ENCODE measurements at regions not wholly inside any gene's neighbourhood (a gene's known extent, or its start where the extent isn't known, plus 50 kb on each side); places are given as distances from the start of the nearest gene placed in this dataset.
A peak's percentile ranks its signal among the peaks of the same experiment; 100 is the strongest.
"Not testable (repeated sequence)": the region's sequence is repeated elsewhere in the genome, so short reads cannot be mapped to it uniquely, and the experiment has no call there.

DNA sequence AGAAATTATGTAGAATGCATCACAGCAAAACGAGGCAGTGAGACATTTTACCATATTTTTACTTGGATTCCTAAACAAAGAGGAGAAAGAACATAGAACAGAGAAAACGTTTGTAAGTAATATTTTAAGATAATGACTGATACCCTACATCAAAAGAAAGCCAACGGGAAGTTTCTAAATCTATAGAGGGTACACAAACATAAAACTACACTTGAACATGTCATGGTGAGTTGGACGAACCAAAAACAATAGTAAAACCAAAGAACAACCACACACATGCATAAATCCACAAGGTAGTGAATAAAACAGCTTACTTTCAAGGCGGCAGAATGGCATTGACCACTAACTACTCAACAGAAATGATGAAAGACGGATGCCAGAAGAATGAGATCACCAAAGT is 209.7 kb upstream of the NOTCH2NLA start:
- not testable (repeated sequence) for DNase-seq (ENCODE audit: low read depth in 1 of 2, low spot score in 1 of 2); H3K27ac ChIP-seq; H3K36me3 ChIP-seq; H3K9me3 ChIP-seq (ENCODE audit: low read depth); H3K4me1 ChIP-seq (ENCODE audit: low read depth); H3K27me3 ChIP-seq; H3K4me3 ChIP-seq

DNA sequence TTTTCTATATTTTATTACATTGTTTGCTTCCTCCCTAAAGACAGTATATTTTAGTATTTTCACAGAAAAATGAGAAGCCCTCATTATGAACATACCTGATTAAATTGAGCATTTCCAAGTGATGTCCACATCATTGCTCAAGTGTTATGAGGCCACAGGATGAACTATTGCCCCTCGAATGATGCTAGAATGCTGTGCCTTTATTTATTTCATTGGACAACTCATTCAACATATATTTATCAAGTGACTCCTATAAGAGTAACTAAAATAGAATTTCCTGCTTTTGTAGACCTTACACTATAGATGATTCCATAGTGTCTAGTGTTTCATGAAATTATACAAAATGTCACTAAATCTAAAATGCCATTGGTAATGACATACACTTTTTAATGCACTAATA is 187.8 kb upstream of the NOTCH2NLA start:
- not testable (repeated sequence) for H3K27ac ChIP-seq; H3K4me3 ChIP-seq; H3K36me3 ChIP-seq; H3K27me3 ChIP-seq; H3K9me3 ChIP-seq (ENCODE audit: low read depth); DNase-seq (ENCODE audit: low read depth in 1 of 2, low spot score in 1 of 2); H3K4me1 ChIP-seq (ENCODE audit: low read depth)

DNA sequence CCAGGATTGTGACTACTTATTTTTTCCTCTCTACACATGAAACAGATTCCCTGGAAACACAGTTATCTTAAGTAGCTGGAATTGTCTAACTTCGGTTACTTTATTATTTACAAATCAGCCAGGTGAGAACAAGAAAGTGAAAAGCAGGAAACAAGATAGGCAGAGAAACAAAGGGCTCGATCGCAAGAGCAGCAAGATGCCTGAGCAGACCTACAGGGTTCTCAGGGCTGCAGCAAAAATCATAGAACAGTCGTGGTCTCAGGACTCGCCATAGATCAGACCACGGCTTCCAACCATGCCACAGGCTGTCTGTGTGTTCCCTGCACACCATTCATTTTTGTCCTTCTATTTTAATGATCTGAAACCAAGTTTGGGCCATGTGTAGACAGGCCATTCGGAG is 186.2 kb upstream of the NOTCH2NLA start:
- H3K9me3 ChIP-seq (ENCODE audit: low read depth); H3K27ac ChIP-seq; H3K27me3 ChIP-seq; DNase-seq (ENCODE audit: low read depth in 1 of 2, low spot score in 1 of 2); H3K4me3 ChIP-seq; H3K4me1 ChIP-seq (ENCODE audit: low read depth); H3K36me3 ChIP-seq: not testable (repeated sequence)

DNA sequence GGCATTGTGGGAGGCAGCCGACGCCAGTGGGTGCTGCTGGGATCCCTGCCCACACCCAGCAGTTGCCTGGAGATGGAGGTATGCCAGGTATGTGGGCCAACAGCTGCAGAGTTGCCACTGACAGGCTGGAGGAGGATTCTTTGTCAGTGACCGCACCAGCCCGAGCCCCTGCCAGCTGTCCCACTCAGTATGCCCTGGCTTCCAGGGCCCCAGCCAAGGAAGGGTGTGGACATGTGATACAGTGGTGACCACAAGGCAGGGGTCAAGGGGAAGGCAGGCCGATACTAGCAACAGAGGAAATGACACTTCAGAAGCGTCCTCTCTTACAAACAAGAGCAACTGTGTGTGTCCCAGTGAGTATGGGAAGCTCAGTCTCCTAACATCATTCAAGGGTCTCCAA is 185.1 kb upstream of the NOTCH2NLA start:
- not testable (repeated sequence) for H3K4me3 ChIP-seq; H3K9me3 ChIP-seq (ENCODE audit: low read depth); H3K27ac ChIP-seq; H3K4me1 ChIP-seq (ENCODE audit: low read depth); H3K27me3 ChIP-seq; H3K36me3 ChIP-seq
- DNase-seq (ENCODE audit: low read depth in 1 of 2, low spot score in 1 of 2) = peak in 1 of 2 donors; percentile 47

DNA sequence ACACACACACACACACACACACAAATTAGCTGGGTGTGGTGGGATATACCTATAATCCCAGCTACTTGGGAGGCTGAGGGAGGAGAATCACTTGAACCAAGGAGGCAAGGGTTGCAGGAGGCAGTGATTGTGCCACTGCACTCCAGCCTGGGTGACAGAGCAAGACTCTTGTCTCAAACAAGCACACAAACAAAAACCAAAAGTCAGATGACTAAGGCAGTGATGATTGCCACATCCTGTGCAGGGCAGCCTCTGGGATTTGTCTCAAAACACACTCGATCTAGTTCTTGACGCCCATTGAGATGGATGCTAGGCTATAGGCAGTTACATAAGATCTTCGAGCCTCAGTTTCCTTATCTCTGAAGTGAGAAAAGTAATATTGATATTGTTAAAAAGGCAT is 183.1 kb upstream of the NOTCH2NLA start:
- not testable (repeated sequence) for H3K4me1 ChIP-seq (ENCODE audit: low read depth); H3K9me3 ChIP-seq (ENCODE audit: low read depth)

DNA sequence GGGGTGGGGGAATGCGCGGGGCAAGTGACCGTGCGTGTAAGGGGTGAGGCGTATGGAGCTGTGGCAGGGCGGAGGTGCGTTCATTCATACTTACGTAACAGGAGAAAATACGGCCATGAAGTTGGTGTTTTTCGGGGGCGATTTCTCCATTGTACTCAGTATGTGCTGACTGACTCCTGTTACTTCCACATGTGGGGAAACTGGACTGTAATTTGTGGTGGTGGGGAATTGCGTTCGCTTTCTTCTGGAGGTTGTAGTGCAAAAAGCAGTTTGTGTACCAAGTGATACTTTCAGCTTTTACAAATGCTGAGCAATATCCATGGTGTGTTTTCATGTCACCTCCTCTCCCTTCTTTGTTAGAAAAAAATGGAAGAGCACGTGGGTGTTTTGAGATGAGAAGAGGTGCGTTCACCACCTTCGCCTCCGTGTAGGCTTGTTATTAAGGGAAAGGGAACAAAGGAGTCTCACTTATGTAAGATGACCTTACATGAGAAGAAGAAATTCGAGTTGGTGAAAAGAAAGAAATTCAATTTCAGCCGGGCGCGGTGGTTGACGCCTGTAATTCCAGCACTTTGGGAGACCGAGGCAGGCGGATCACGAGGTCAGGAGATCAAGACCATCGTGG is 181.1 kb upstream of the NOTCH2NLA start:
- peak overlapping the region; percentile 78 for H3K27ac ChIP-seq
- H3K9me3 ChIP-seq (ENCODE audit: low read depth); H3K4me3 ChIP-seq; H3K4me1 ChIP-seq (ENCODE audit: low read depth); H3K27me3 ChIP-seq; H3K36me3 ChIP-seq: not testable (repeated sequence)
- DNase-seq (ENCODE audit: low read depth in 1 of 2, low spot score in 1 of 2) = peak; percentile 60 to 86

More for the DNA sequence above, 183.1 kb upstream of the NOTCH2NLA start:
- H3K27me3 ChIP-seq; DNase-seq (ENCODE audit: low read depth in 1 of 2, low spot score in 1 of 2); H3K4me3 ChIP-seq; H3K27ac ChIP-seq; H3K36me3 ChIP-seq: not testable (repeated sequence)

DNA sequence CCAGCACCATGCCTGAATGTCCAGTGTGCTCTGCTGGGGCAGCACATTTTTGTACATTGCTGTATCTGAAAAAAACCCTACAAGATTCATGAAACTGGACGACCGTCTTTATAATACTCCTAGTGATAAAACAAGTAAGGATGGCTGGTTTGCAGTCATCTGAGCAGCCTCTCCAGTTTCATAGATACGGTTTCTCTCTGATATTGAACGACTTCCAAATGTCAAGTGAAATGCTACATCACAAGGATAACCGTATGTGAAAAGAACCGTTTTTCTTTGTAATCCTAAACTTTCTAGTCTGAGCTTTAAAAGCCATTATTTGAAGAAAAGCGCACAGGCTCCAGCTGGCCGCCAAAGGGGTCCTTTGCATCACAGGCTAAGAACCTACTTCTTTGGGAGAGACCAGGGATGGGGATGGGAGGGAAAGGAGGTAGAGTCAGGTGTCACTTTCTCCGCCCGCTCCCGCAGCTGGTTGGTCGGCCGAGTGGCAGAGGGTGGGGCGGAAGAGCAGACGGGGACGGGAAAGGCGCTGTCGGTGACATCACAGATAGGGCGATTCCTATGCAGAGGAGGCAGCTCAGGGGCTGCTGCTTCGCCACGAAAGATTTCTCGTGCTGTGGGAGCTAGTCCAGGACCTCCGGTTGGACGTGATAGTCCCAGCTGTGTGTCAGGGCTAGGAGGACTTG is 180.4 kb upstream of the NOTCH2NLA start:
- DNase-seq (ENCODE audit: low read depth in 1 of 2, low spot score in 1 of 2) = peak; percentile 21 to 66

DNA sequence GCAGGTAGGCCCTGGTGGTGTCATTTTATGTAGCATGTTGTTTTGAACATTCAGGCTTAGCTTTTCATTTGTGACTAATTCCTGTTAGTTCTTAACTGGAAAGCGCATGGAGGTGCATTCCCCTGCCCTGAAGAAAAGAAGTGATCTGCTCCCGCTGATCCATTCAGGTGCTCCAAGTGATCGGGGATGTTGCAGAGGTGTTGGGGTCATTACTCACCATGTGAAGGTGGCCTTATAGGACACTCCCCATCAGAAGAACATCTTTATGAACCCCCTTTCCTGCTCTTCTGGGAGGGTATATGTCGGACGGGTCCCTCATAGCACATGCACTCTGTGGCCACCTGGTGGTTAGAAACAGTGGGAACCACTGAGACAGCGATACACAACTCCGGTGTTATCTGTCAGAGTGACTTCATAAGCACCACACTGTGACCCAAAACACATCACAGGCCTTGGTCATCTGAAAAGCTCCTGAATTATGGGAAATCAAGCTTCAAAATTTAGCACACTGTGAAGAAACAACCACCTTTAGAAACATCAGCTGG is 172.5 kb upstream of the NOTCH2NLA start:
- not testable (repeated sequence) for H3K9me3 ChIP-seq (ENCODE audit: low read depth); H3K4me1 ChIP-seq (ENCODE audit: low read depth); H3K27me3 ChIP-seq; H3K4me3 ChIP-seq; H3K27ac ChIP-seq; H3K36me3 ChIP-seq
- TF ChIP-seq, protein P1, sequence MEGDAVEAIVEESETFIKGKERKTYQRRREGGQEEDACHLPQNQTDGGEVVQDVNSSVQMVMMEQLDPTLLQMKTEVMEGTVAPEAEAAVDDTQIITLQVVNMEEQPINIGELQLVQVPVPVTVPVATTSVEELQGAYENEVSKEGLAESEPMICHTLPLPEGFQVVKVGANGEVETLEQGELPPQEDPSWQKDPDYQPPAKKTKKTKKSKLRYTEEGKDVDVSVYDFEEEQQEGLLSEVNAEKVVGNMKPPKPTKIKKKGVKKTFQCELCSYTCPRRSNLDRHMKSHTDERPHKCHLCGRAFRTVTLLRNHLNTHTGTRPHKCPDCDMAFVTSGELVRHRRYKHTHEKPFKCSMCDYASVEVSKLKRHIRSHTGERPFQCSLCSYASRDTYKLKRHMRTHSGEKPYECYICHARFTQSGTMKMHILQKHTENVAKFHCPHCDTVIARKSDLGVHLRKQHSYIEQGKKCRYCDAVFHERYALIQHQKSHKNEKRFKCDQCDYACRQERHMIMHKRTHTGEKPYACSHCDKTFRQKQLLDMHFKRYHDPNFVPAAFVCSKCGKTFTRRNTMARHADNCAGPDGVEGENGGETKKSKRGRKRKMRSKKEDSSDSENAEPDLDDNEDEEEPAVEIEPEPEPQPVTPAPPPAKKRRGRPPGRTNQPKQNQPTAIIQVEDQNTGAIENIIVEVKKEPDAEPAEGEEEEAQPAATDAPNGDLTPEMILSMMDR (IDR thresholded peaks at IDR 0.05; ENCODE audit: low read depth, low read length) = peak; percentile 43
- DNase-seq (ENCODE audit: low read depth in 1 of 2, low spot score in 1 of 2) = peak in 1 of 2 donors; percentile 4

More for the DNA sequence above, 180.4 kb upstream of the NOTCH2NLA start:
- H3K4me1 ChIP-seq (ENCODE audit: low read depth); H3K4me3 ChIP-seq; H3K27me3 ChIP-seq; H3K9me3 ChIP-seq (ENCODE audit: low read depth); H3K36me3 ChIP-seq: not testable (repeated sequence)
- peak overlapping the region; percentile 78 for H3K27ac ChIP-seq

DNA sequence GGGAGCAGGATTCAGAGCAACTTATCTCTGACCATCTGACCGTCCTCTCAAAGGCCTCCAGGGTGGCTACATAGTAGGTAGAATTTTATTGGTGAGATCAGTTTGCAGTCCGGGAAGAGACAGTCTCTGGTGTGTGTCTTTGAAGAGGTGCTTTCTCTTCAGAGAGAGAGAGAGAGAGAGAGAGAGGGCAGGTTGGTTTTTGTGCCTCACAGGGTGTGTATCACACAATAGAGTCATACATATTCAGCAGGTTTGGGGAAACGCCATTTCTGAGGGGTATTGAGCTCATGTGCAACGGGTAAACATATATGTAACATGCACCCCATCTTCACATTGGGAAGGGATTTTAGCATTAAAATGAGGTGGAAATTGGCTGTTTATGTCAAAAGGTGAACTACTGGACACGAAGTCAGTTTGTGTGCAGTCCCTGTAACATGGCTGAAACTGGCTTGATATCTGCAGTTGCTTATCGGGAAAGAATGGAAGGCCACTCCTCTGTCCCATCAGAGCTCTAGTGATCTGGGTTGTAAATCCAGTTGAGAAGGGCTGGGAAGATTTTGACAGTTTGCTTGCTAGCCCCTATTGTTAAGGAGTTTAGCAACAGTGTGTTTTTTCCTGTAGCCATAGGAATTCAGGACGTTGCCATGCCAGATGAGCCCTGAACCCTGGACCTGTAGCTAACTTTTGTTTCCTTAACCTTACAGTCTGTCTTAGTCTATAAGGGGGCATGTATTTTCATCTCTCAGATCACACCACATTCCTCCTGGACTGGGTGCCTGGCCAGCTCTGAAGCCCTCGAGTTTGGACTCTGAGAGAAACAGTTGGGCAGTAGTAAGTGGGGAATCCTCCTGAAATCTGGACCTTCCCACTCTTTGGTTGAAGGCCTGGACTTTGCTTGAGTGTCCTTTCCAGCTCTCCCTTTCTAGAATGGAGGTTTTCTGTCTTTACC is 171.6 kb upstream of the NOTCH2NLA start:
- H3K27ac ChIP-seq; H3K36me3 ChIP-seq; H3K4me3 ChIP-seq; DNase-seq (ENCODE audit: low read depth in 1 of 2, low spot score in 1 of 2); H3K9me3 ChIP-seq (ENCODE audit: low read depth); H3K27me3 ChIP-seq; H3K4me1 ChIP-seq (ENCODE audit: low read depth): not testable (repeated sequence)

DNA sequence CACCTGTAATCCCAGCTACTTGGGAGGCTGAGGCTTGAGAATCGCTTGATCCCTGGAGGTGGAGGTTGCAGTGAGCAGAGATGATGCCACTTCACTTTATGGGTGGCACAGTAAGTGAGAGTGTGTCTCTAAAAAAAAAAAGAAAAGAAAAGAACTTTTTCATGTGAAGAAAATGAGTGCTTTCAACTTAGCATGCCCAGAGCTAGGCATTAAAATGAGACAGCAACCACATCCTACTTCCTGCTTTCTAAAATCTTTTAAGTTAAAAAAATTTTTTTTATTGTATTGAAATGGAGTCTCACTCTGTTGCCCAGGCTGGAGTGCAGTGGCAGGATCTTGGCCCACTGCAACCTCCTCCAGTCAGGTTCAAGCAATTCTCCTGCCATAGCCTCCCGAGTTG is 170.4 kb upstream of the NOTCH2NLA start:
- not testable (repeated sequence) for DNase-seq (ENCODE audit: low read depth in 1 of 2, low spot score in 1 of 2); H3K4me3 ChIP-seq; H3K27me3 ChIP-seq; H3K36me3 ChIP-seq; H3K27ac ChIP-seq; H3K4me1 ChIP-seq (ENCODE audit: low read depth); H3K9me3 ChIP-seq (ENCODE audit: low read depth)

DNA sequence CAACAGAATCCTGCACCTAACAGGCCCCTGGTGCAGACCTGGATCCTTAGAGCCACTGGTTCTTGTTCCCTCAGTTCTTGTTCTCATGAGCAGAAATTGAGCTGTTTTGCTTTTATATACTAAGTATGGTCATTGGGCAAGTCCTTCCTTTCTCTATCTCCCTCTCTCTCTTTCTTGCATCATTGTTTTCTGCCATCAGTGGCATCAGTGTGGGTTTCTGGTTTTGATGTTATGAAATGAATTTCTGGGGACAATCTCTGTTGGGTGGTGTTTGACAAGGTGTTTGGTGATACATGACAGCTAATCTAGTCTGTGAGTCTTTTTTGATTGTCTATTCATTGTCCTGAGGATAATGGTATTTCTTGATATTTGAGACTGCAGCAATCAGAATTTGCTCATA is 168.0 kb upstream of the NOTCH2NLA start:
- not testable (repeated sequence) for H3K36me3 ChIP-seq; H3K4me1 ChIP-seq (ENCODE audit: low read depth); H3K4me3 ChIP-seq; DNase-seq (ENCODE audit: low read depth in 1 of 2, low spot score in 1 of 2); H3K27ac ChIP-seq; H3K9me3 ChIP-seq (ENCODE audit: low read depth); H3K27me3 ChIP-seq

DNA sequence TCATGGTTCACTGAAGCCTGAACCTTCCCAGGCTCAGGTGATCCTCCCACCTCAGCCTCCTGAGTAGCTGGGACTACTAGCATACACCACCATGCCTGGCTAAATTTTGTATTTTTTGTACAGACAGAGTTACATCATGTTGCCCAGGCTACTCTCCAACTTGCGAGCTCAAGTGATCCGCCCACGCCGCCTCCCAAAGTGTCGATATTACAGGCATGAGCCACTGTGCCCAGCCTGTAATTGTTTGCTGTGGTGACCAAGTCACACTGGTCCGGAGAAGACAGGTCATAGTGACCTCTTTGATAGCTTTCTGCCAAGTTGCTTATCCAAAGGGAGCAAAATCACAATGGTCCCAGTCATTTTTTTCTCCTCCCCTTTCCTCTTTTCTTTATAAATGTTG is 167.4 kb upstream of the NOTCH2NLA start:
- not testable (repeated sequence) for H3K36me3 ChIP-seq; H3K4me3 ChIP-seq; H3K9me3 ChIP-seq (ENCODE audit: low read depth); H3K27ac ChIP-seq; H3K4me1 ChIP-seq (ENCODE audit: low read depth); DNase-seq (ENCODE audit: low read depth in 1 of 2, low spot score in 1 of 2); H3K27me3 ChIP-seq

DNA sequence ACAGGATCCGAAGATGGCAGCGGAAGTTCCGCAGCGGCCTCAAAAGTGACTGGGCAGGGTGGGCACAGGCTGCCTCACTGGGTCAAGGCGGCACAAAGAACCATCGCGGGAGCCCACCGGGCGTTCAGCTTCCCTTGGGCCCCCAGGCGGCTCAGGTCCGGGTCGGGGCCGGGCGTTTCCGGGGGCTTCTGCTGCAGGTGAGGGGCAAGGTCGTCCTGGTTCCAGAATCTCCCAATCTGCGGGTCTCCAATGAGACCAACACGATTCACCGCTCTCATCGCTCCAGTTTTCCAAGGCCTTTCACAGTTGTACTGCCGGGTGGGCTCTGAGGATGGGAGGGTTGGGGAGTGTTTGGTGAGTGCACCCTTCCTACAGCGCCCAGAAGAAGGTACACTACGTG is 165.0 kb upstream of the NOTCH2NLA start:
- not testable (repeated sequence) for H3K27ac ChIP-seq; H3K4me1 ChIP-seq (ENCODE audit: low read depth); DNase-seq (ENCODE audit: low read depth in 1 of 2, low spot score in 1 of 2); H3K9me3 ChIP-seq (ENCODE audit: low read depth); H3K36me3 ChIP-seq; H3K27me3 ChIP-seq; H3K4me3 ChIP-seq

All from cardiac muscle cell (in vitro differentiated cells and primary cell).